ENCODE measurements at regions not wholly inside any gene's neighbourhood (a gene's known extent, or its start where the extent isn't known, plus 50 kb on each side); places are given as distances from the start of the nearest gene placed in this dataset.

GRCh38 chr6:134849920-134850447 lies 99.9 kb downstream of the ALDH8A1 start:
- ATAC-seq, result no peak
- TF ChIP-seq KDM5A (IDR thresholded peaks at IDR 0.05) (no peak), EP300 (IDR thresholded peaks at IDR 0.05) (no peak), RFX5 (IDR thresholded peaks at IDR 0.05) (no peak), CBX2 (IDR thresholded peaks at IDR 0.05; ENCODE audit: borderline replicate concordance, low read depth) (no peak), HOXB13 (CRISPR knock-in tag; IDR thresholded peaks at IDR 0.05; ENCODE audit: low read depth) (no peak), PBX3 (IDR thresholded peaks at IDR 0.05) (no peak), CBX8 (IDR thresholded peaks at IDR 0.05) (no peak), ESRRA (IDR thresholded peaks at IDR 0.05; ENCODE audit: borderline replicate concordance, low read length) (no peak), MAFK (IDR thresholded peaks at IDR 0.05; ENCODE audit: partially characterized antibody) (no peak)

GRCh38 chr6:134848076-134848475 lies 101.8 kb downstream of the ALDH8A1 start:
- H3K9me3 ChIP-seq, result no peaks in the 10 kb centered on the region
- no peak for TF ChIP-seq HOXB5 (CRISPR knock-in tag; IDR thresholded peaks at IDR 0.05)
- no peak for TF ChIP-seq MAFK (IDR thresholded peaks at IDR 0.05; ENCODE audit: partially characterized antibody)
- TF ChIP-seq PBX3 (IDR thresholded peaks at IDR 0.05), result no peak
- no peak for TF ChIP-seq ZC3H11A (IDR thresholded peaks at IDR 0.05)
- no peak for TF ChIP-seq NR3C1 (IDR thresholded peaks at IDR 0.05)
- no peak for TF ChIP-seq EP300 (IDR thresholded peaks at IDR 0.05)
- TF ChIP-seq PHF8 (IDR thresholded peaks at IDR 0.05; ENCODE audit: borderline replicate concordance, low read depth), result no peak
- TF ChIP-seq MAX (IDR thresholded peaks at IDR 0.05), result no peak
- no peak for TF ChIP-seq E2F6 (IDR thresholded peaks at IDR 0.05; ENCODE audit: borderline replicate concordance, low read depth)
- no peak for TF ChIP-seq HOXA7 (CRISPR knock-in tag; IDR thresholded peaks at IDR 0.05)
- no peak for TF ChIP-seq ATOH8 (CRISPR knock-in tag; IDR thresholded peaks at IDR 0.05; ENCODE audit: low read depth)
- no peak for TF ChIP-seq HDAC2 (IDR thresholded peaks at IDR 0.05)
- no peak for TF ChIP-seq NFE2L2 (conservative IDR thresholded peaks at IDR 0.05; ENCODE audit: low read length)
- no peak for TF ChIP-seq MAZ (IDR thresholded peaks at IDR 0.05; ENCODE audit: borderline replicate concordance, low read depth, low read length)
- no peak for TF ChIP-seq KDM5A (IDR thresholded peaks at IDR 0.05)
- TF ChIP-seq CTCF (IDR thresholded peaks at IDR 0.05), result no peak
- no peak for TF ChIP-seq JUN (IDR thresholded peaks at IDR 0.05)
- TF ChIP-seq CEBPB (IDR thresholded peaks at IDR 0.05), result no peak
- POLR2A ChIA-PET, result no interaction called here
- WGBS (ENCODE audit: missing lambda C conversion rate), result 53% methylated on average over 6 of the region's 6 CpGs
- H3K4me1 ChIP-seq, result peaks cover 4% of the 10 kb centered on the region; the same call in 2 of the 3 replicates
- ATAC-seq, result no peak
- no peak for DNase-seq (ENCODE audit: low read depth in 1 of 2, low spot score in 1 of 2)
- FAIRE-seq, result no peak
- CTCF ChIA-PET, result no interaction called here
- no peak overlapping the region for H3K4me3 ChIP-seq
- no peak overlapping the region for H3K27ac ChIP-seq
- no peak overlapping the region for H3K4me2 ChIP-seq

More at GRCh38 chr6:134849920-134850447, 99.9 kb downstream of the ALDH8A1 start:
- FAIRE-seq (no peak), DNase-seq (ENCODE audit: low read depth in 1 of 2, low spot score in 1 of 2) (no peak)
- no peak overlapping the region for H3K27ac ChIP-seq
- no peak overlapping the region for H3K4me2 ChIP-seq
- ChIA-PET POLR2A (no interaction called here), CTCF (interaction anchor here (1.1 kb wide), 1 partner anchor 26 kb away, joined by 4 read pairs; no protein-coding TSS in a partner anchor)
- 79% methylated on average over 2 of the region's 4 CpGs for WGBS (ENCODE audit: missing lambda C conversion rate)
- H3K4me3 ChIP-seq, result no peak overlapping the region
- peaks cover 16% of the 10 kb centered on the region; the same call in 2 of the 3 replicates for H3K4me1 ChIP-seq
- H3K9me3 ChIP-seq, result no peaks in the 10 kb centered on the region
